ENCODE measurements at regions not wholly inside any gene's neighbourhood (a gene's known extent, or its start where the extent isn't known, plus 50 kb on each side); places are given as distances from the start of the nearest gene placed in this dataset.

DNA sequence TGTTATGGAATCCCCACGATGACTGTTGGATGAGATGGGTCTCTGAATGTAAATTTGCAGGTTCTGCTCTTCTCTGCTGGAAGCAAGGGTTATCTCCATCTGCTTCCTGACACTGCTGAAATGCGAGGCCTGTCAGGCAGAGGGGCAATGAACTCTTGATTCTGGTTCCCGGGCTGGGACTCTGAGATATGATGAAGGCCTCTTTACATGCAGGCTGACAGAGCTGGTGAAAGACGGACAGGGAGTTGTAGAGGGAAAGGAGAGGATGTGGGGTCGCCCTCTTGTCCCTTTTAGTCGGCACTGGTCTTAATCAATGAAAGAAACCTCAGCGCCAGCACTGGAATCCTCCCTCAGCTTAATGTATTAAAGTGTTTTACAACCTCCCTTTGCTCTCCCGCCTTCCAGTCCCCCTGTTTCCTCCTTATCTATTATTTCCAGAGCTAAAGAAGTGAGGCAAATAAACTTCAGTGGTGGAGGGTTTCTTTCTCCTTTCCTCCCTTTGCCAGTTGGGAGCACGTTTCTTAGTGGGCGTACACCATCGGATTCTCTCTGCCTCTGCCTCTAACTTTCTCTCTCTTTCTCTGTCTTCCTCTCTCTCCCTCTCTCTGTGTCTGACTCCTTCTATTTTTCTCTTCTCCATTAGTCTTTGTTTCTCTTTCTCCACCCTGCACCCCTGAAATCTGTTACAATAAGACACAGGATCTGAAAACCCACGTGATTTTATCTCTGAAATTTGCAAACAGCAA, 145.6 kb downstream of the BAMBI start:
- H3K4me3 ChIP-seq (ENCODE audit: low read length): no peak overlapping the region
- no peaks in the 10 kb centered on the region for H3K4me1 ChIP-seq (ENCODE audit: control insufficient read depth, low read length)
- H3F3A ChIP-seq (ENCODE audit: control insufficient read depth, insufficient read depth): no peaks in the 10 kb centered on the region
- no peaks in the 10 kb centered on the region for H3K9me2 ChIP-seq (replicated peaks; ENCODE audit: control insufficient read depth, low read length)
- H3K27ac ChIP-seq (ENCODE audit: low read depth, low read length): no peak overlapping the region
- H3K9me3 ChIP-seq (ENCODE audit: control insufficient read depth, insufficient read depth, low read length): no peaks in the 10 kb centered on the region
- H3K27me3 ChIP-seq (ENCODE audit: control insufficient read depth, low read length): no peaks in the 10 kb centered on the region
- TF ChIP-seq, protein P1, sequence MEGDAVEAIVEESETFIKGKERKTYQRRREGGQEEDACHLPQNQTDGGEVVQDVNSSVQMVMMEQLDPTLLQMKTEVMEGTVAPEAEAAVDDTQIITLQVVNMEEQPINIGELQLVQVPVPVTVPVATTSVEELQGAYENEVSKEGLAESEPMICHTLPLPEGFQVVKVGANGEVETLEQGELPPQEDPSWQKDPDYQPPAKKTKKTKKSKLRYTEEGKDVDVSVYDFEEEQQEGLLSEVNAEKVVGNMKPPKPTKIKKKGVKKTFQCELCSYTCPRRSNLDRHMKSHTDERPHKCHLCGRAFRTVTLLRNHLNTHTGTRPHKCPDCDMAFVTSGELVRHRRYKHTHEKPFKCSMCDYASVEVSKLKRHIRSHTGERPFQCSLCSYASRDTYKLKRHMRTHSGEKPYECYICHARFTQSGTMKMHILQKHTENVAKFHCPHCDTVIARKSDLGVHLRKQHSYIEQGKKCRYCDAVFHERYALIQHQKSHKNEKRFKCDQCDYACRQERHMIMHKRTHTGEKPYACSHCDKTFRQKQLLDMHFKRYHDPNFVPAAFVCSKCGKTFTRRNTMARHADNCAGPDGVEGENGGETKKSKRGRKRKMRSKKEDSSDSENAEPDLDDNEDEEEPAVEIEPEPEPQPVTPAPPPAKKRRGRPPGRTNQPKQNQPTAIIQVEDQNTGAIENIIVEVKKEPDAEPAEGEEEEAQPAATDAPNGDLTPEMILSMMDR (IDR thresholded peaks at IDR 0.05; ENCODE audit: low read depth, low read length, poor library complexity, severe bottlenecking): no peak
- TF ChIP-seq EZH2phosphoT487 (IDR thresholded peaks at IDR 0.05; ENCODE audit: borderline replicate concordance, low read length): no peak
- no peaks in the 10 kb centered on the region for H4K20me1 ChIP-seq (ENCODE audit: control insufficient read depth, insufficient read depth, low read depth, low read length)
- no peak overlapping the region for H3K4me2 ChIP-seq (ENCODE audit: low read length)
- H3K79me2 ChIP-seq (ENCODE audit: control insufficient read depth, low read length): no peaks in the 10 kb centered on the region
- H3K36me3 ChIP-seq (ENCODE audit: control insufficient read depth, low read length): no peaks in the 10 kb centered on the region

DNA sequence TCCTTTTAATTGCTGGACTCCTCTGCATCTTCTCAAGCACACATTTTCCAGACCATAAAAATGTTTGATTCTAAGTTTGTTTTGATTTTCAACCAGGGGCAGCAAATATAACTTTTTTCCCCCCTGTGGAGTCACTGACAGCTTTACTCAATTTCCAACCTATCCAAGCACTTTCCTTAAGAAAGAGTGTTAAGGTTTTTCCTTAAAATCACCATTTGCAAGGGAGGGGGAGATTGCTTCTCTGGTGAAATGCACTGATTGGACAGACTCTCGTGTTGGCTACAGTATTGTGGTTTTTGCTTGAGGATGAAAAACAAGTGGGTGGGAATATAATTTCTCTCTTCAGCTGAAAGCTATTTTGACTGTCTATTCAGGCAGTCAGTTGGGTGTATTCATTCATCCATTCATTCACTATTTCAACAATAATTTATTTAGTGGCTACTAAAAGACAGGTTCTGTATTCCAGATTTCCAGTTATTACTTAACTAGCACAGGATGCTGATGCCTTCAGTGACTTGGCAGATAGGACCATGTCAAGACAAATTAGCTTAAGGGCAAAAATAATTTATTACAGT, 146.3 kb downstream of the BAMBI start:
- no peaks in the 10 kb centered on the region for H3K9me2 ChIP-seq (replicated peaks; ENCODE audit: control insufficient read depth, low read length)
- H3K27me3 ChIP-seq (ENCODE audit: control insufficient read depth, low read length): no peaks in the 10 kb centered on the region
- no peak overlapping the region for H3K4me3 ChIP-seq (ENCODE audit: low read length)
- no peaks in the 10 kb centered on the region for H3K9me3 ChIP-seq (ENCODE audit: control insufficient read depth, insufficient read depth, low read length)
- H3K4me1 ChIP-seq (ENCODE audit: control insufficient read depth, low read length): no peaks in the 10 kb centered on the region
- no peaks in the 10 kb centered on the region for H3F3A ChIP-seq (ENCODE audit: control insufficient read depth, insufficient read depth)
- no peak for TF ChIP-seq EZH2phosphoT487 (IDR thresholded peaks at IDR 0.05; ENCODE audit: borderline replicate concordance, low read length)
- TF ChIP-seq, protein P1 (IDR thresholded peaks at IDR 0.05; ENCODE audit: low read depth, low read length, poor library complexity, severe bottlenecking): no peak
- no peaks in the 10 kb centered on the region for H3K79me2 ChIP-seq (ENCODE audit: control insufficient read depth, low read length)
- H4K20me1 ChIP-seq (ENCODE audit: control insufficient read depth, insufficient read depth, low read depth, low read length): no peaks in the 10 kb centered on the region
- no peak overlapping the region for H3K4me2 ChIP-seq (ENCODE audit: low read length)
- no peak overlapping the region for H3K27ac ChIP-seq (ENCODE audit: low read depth, low read length)
- no peaks in the 10 kb centered on the region for H3K36me3 ChIP-seq (ENCODE audit: control insufficient read depth, low read length)

DNA sequence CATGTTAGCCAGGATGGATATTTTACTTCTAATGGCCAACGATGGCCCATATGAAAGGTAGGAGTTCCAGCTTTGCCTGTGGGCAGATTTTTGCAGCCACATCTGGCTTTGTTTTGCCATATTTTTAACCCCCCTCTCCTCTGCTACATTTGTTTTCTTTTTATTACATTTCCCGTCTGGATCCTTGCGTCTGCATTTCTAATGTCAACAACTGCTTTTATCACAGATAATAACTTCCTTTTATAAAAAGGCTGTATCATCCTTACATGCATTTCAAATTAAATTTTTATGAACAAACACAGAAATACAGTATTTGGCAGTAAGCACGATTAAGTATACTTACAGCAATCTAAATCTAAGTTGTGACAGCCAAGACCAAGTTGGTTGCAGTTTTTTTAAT, 156.0 kb downstream of the BAMBI start:
- no peaks in the 10 kb centered on the region for H3K4me1 ChIP-seq (ENCODE audit: control insufficient read depth, low read length)

More for the DNA sequence above, 156.0 kb downstream of the BAMBI start:
- no peaks in the 10 kb centered on the region for H3K79me2 ChIP-seq (ENCODE audit: control insufficient read depth, low read length)
- no peaks in the 10 kb centered on the region for H3K9me2 ChIP-seq (replicated peaks; ENCODE audit: control insufficient read depth, low read length)
- H3F3A ChIP-seq (ENCODE audit: control insufficient read depth, insufficient read depth): no peaks in the 10 kb centered on the region
- no peak overlapping the region for H3K4me3 ChIP-seq (ENCODE audit: low read length)
- no peak overlapping the region for H3K4me2 ChIP-seq (ENCODE audit: low read length)
- H3K36me3 ChIP-seq (ENCODE audit: control insufficient read depth, low read length): no peaks in the 10 kb centered on the region
- H3K27me3 ChIP-seq (ENCODE audit: control insufficient read depth, low read length): no peaks in the 10 kb centered on the region
- TF ChIP-seq EZH2phosphoT487 (IDR thresholded peaks at IDR 0.05; ENCODE audit: borderline replicate concordance, low read length): no peak
- TF ChIP-seq, protein P1 (IDR thresholded peaks at IDR 0.05; ENCODE audit: low read depth, low read length, poor library complexity, severe bottlenecking): no peak
- no peaks in the 10 kb centered on the region for H4K20me1 ChIP-seq (ENCODE audit: control insufficient read depth, insufficient read depth, low read depth, low read length)
- no peak overlapping the region for H3K27ac ChIP-seq (ENCODE audit: low read depth, low read length)
- H3K9me3 ChIP-seq (ENCODE audit: control insufficient read depth, insufficient read depth, low read length): no peaks in the 10 kb centered on the region

Data from DOHH2 (cell line).